Esophagus squamous epithelium (tissue), 5 donors: ENCODE measurements at regions not wholly inside any gene's neighbourhood (a gene's known extent, or its start where the extent isn't known, plus 50 kb on each side); places are given as distances from the start of the nearest gene placed in this dataset.

Experiments
- DNase-seq: peaks from one replicate; lab custom pipeline; 2025; lab: John Stamatoyannopoulos, UW
- H3K27ac ChIP-seq, 4 donors: fragments of 200-600 bp; sonication (generic); one replicate each; pipeline ENCODE4 v1.5.1; 2016 to 2019; ENCODE audit warnings: mild to moderate bottlenecking in 1 of 4
- H3K27me3 ChIP-seq, 4 donors: fragments of 200-600 bp; sonication (generic); 1 replicate in 3 of 4; 2 replicates in 1 of 4; pipeline versions ENCODE4 v1.5.1 to v1.6.0; 2017 to 2021; ENCODE audit warnings: antibody characterized with exemption in 1 of 4
- H3K36me3 ChIP-seq, 3 donors: fragments of 200-600 bp; sonication (generic); one replicate each; pipeline ENCODE4 v1.5.1; 2016 to 2019
- H3K4me1 ChIP-seq, 3 donors: fragments of 200-600 bp; sonication (generic); one replicate each; pipeline ENCODE4 v1.5.1; 2017 to 2019
- H3K4me3 ChIP-seq, 4 donors: fragments of 200-600 bp; sonication (generic); 1 replicate in 3 of 4; 2 replicates in 1 of 4; pipeline ENCODE4 v1.5.1; 2016 to 2019; ENCODE audit warnings: mild to moderate bottlenecking in 2 of 4, moderate library complexity in 1 of 4
- H3K9me3 ChIP-seq, 3 donors: fragments of 200-600 bp; sonication (generic); one replicate each; pipeline ENCODE4 v1.5.1; 2016 to 2019
- POLR2A ChIP-seq, 4 donors: fragments of 450-650 bp; IDR thresholded peaks; one replicate each; pipeline ENCODE4 v1.6.1; 2017; ENCODE audit warnings: antibody characterized with exemption in 4 of 4, mild to moderate bottlenecking in 4 of 4, moderate library complexity in 3 of 4
- WGBS, 2 donors: methylation state at CpG; one replicate each; pipeline ENCODE4 v1.1.5; 2018; 5-methylcytosine and 5-hydroxymethylcytosine counted together
- intact Hi-C: fragments of 100-400 bp; cut with DNase I; formaldehyde crosslinking; loops from one replicate; pipeline ENCODE4 v1.15.0; 2022
- TF ChIP-seq, protein P1 (sequence below), 6 experiments: fragments of 450-650 bp in 4 of 6; fragments of 200-600 bp in 2 of 6; sonication (generic) in 2 of 6; IDR thresholded peaks; one replicate each; pipeline ENCODE4 v1.5.1; 2016 to 2019; ENCODE audit warnings: antibody characterized with exemption in 6 of 6, mild to moderate bottlenecking in 4 of 6, moderate library complexity in 4 of 6
- donor health status: DM: yes; HTN: yes; CAD: no.

DNA sequence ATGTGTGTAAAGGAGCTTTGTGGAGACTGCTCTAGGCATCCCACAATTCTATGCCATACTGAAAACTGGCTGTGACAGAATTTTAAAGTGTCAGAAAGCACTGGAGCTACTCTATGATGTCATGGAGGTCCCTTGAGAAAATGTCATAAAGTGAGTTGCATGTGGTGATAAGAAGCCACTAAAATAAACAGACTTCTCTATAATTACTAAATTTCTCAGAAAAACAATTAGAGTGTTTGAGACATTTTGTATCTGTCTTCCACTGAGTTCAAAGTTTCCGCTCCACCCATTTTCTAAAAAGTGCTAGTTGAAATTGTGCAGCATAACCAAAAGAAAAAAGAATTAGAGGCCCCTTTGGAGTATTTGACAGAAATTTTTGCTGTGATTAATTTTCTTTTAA is 603.9 kb downstream of the KCNJ2 start:
- 84 to 95% methylated on average over 1 of the region's 1 CpG for WGBS, 2 donors
- Histone ChIP-seq H3K36me3 (no peaks in the 10 kb centered on the region), H3K9me3 (no peaks in the 10 kb centered on the region), H3K27me3 (no peaks in the 10 kb centered on the region), H3K4me3 (no peak overlapping the region), H3K4me1 (no peaks in the 10 kb centered on the region), H3K27ac (no peak overlapping the region)
- DNase-seq, result no peak
- intact Hi-C loops, result no loop called here
- no peak for TF ChIP-seq POLR2A (IDR thresholded peaks at IDR 0.05)
- TF ChIP-seq, protein P1, sequence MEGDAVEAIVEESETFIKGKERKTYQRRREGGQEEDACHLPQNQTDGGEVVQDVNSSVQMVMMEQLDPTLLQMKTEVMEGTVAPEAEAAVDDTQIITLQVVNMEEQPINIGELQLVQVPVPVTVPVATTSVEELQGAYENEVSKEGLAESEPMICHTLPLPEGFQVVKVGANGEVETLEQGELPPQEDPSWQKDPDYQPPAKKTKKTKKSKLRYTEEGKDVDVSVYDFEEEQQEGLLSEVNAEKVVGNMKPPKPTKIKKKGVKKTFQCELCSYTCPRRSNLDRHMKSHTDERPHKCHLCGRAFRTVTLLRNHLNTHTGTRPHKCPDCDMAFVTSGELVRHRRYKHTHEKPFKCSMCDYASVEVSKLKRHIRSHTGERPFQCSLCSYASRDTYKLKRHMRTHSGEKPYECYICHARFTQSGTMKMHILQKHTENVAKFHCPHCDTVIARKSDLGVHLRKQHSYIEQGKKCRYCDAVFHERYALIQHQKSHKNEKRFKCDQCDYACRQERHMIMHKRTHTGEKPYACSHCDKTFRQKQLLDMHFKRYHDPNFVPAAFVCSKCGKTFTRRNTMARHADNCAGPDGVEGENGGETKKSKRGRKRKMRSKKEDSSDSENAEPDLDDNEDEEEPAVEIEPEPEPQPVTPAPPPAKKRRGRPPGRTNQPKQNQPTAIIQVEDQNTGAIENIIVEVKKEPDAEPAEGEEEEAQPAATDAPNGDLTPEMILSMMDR (IDR thresholded peaks at IDR 0.05), result no peak

DNA sequence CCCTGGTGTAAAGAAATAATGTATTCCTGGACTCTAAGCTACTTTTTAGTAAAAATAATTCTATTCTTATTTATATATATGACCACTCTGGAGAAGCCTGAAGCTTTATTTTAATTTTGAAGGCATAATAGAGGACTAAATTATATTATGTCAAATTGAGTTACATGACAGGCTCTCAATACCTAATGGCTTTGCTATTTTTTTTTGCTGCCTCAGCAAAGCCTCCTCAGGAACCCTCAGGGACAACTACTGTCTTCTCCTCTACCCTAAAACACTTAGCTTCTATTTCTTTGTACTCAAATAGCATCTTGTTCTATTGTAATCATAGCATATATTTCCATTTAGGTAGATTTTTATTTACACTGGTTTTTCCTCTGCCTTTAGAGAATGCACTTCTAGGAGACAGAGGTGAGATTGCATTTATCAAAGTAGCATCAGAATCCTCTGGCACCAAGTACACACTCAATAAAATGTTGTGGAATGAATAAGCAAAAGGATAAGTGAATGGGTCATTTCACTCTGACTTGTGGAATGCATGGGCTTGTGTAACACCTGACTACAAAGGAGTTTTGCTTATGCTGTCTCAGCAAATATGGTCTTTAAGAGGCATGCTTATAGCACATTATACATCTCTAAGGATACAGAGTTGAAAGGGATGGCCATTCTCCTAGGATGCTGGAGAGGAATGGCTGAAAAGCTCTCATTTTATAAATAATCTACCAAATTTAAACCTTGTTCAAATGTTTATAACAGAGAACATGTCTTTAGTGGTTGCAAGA is 605.2 kb downstream of the KCNJ2 start:
- no peak for DNase-seq
- no peaks in the 10 kb centered on the region for H3K9me3 ChIP-seq
- H3K36me3 ChIP-seq, result no peaks in the 10 kb centered on the region
- no peaks in the 10 kb centered on the region for H3K4me1 ChIP-seq
- no peaks in the 10 kb centered on the region for H3K27me3 ChIP-seq
- intact Hi-C loops, result no loop called here
- TF ChIP-seq POLR2A (IDR thresholded peaks at IDR 0.05), result no peak
- TF ChIP-seq, protein P1 (IDR thresholded peaks at IDR 0.05), result no peak
- H3K4me3 ChIP-seq, result no peak overlapping the region
- no peak overlapping the region for H3K27ac ChIP-seq

DNA sequence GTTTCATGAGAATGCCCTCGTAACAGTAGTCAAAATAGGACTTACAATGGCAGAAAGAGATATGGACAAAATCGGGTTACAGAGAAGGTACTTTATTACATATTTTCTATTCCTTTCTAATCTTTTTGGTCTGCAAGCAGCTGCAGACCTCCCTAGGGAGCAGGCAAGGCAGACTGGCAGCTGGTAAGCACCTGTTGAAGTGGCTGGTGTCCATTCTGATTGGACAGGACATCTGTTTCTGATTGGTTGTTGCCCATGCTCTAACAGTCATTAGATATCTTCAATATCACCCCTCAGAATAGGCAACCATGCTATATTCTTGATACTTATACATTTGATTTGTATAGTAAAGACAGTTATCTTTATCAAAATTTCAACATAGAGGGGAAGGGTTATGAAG is 606.3 kb downstream of the KCNJ2 start:
- TF ChIP-seq POLR2A (IDR thresholded peaks at IDR 0.05), result no peak
- TF ChIP-seq, protein P1 (IDR thresholded peaks at IDR 0.05), result no peak
- no peak for DNase-seq
- intact Hi-C loops, result no loop called here
- Histone ChIP-seq H3K9me3 (no peaks in the 10 kb centered on the region), H3K4me1 (no peaks in the 10 kb centered on the region), H3K4me3 (no peak overlapping the region), H3K27ac (no peak overlapping the region), H3K36me3 (no peaks in the 10 kb centered on the region), H3K27me3 (no peaks in the 10 kb centered on the region)
- WGBS, 2 donors, result 65 to 66% methylated on average over 2 of the region's 2 CpGs

DNA sequence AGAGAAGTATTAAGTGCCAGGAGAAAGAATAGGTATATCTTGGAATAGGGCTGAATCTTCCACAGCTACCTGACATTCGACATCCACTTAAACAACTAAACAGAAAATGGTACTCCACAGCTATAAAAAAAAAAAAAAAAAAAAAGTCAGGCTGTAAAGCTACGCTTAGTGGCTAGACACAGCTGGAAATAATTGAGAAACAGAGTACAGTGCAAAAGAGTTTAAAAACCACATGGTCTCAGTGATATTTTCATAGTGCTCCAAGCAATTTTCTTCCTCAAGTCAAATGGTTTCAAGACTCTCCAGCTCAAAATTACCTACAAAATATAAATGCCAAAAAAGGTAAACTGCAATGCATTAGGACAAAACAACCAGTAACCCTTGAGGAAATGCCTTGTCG is 607.1 kb downstream of the KCNJ2 start:
- WGBS, 2 donors, result 66 to 71% methylated on average over 3 of the region's 3 CpGs
- intact Hi-C loops, result no loop called here
- Histone ChIP-seq H3K9me3 (no peaks in the 10 kb centered on the region), H3K27me3 (no peaks in the 10 kb centered on the region), H3K36me3 (no peaks in the 10 kb centered on the region), H3K27ac (no peak overlapping the region), H3K4me3 (no peak overlapping the region), H3K4me1 (no peaks in the 10 kb centered on the region)
- TF ChIP-seq, protein P1 (IDR thresholded peaks at IDR 0.05), result no peak
- TF ChIP-seq POLR2A (IDR thresholded peaks at IDR 0.05), result no peak
- no peak for DNase-seq

DNA sequence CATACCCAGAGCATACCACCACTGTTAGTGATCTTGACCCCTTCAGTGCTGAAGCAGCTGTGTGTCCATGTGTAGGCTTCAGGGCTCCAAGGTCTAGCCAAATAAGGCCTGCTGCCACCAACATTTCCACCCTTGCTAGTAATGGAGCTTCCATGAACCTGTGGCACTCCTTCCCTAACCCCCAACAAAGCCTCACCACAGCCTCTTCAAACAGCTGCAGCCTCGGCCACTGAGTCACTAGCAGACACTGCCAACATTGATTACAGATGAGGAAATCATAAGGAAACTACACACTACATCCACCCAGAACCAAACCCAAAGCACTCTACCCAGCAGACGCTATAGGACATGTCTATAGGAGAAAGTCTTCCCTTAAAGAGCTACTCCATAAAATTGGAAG is 610.7 kb downstream of the KCNJ2 start:
- Histone ChIP-seq H3K4me3 (no peak overlapping the region), H3K36me3 (no peaks in the 10 kb centered on the region), H3K27me3 (no peaks in the 10 kb centered on the region), H3K4me1 (no peaks in the 10 kb centered on the region), H3K27ac (no peak overlapping the region), H3K9me3 (no peaks in the 10 kb centered on the region)
- WGBS, 2 donors, result 54 to 62% methylated on average over 2 of the region's 2 CpGs
- intact Hi-C loops, result no loop called here
- TF ChIP-seq, protein P1 (IDR thresholded peaks at IDR 0.05), result no peak
- no peak for TF ChIP-seq POLR2A (IDR thresholded peaks at IDR 0.05)
- DNase-seq, result no peak
